Liver (tissue), 8 donors: ENCODE measurements at regions not wholly inside any gene's neighbourhood (a gene's known extent, or its start where the extent isn't known, plus 50 kb on each side); places are given as distances from the start of the nearest gene placed in this dataset.

Experiments
- DNase-seq: peaks from one replicate; pipeline ENCODE4 v3.0.0-alpha.2; 2017; ENCODE audit warnings: low spot score
- H3K27ac ChIP-seq, 2 donors: one replicate each; pipeline ENCODE4 v1.7.0; 2013; ENCODE audit warnings: inconsistent platforms in 2 of 2, low read length in 2 of 2, control low read depth in 1 of 2, low read depth in 1 of 2, mild to moderate bottlenecking in 1 of 2
- H3K27me3 ChIP-seq, 4 donors: one replicate each; pipeline versions ENCODE4 v1.6.1 to v1.7.0; 2013; ENCODE audit warnings: low read length in 3 of 4, inconsistent platforms in 1 of 4, mild to moderate bottlenecking in 1 of 4, moderate library complexity in 1 of 4; ENCODE audit not compliant: control insufficient read depth in 4 of 4, insufficient read depth in 4 of 4
- H3K36me3 ChIP-seq, 4 donors: one replicate each; pipeline versions ENCODE4 v1.6.1 to v1.7.0; 2013; ENCODE audit warnings: low read length in 3 of 4, mild to moderate bottlenecking in 3 of 4, low read depth in 1 of 4, moderate library complexity in 1 of 4; ENCODE audit not compliant: control insufficient read depth in 4 of 4, insufficient read depth in 3 of 4
- H3K4me1 ChIP-seq, 4 donors: one replicate each; pipeline versions ENCODE4 v1.6.1 to v1.7.0; 2013; ENCODE audit warnings: low read length in 3 of 4, mild to moderate bottlenecking in 3 of 4, moderate library complexity in 1 of 4; ENCODE audit not compliant: control insufficient read depth in 4 of 4, insufficient read depth in 4 of 4
- H3K4me3 ChIP-seq, 3 donors: one replicate each; pipeline versions ENCODE4 v1.6.1 to v1.7.0; 2013; ENCODE audit warnings: low read length in 3 of 3, control low read depth in 1 of 3, low read depth in 1 of 3, mild to moderate bottlenecking in 1 of 3
- H3K9ac ChIP-seq, 2 donors: one replicate each; pipeline ENCODE4 v1.7.0; 2013; ENCODE audit warnings: low read length in 2 of 2, mild to moderate bottlenecking in 2 of 2, moderate library complexity in 2 of 2, control low read depth in 1 of 2, low read depth in 1 of 2
- H3K9me3 ChIP-seq, 4 donors: one replicate each; pipeline versions ENCODE4 v1.6.1 to v1.7.0; 2013; ENCODE audit warnings: low read length in 3 of 4; ENCODE audit not compliant: control insufficient read depth in 4 of 4
- EGR1 ChIP-seq, 2 donors: IDR thresholded peaks; 2 replicates each; pipeline ENCODE4 v1.6.1; 2016 to 2018; ENCODE audit warnings: antibody characterized with exemption in 2 of 2, low read depth in 2 of 2
- FOXA1 ChIP-seq: IDR thresholded peaks from 2 replicates; pipeline ENCODE4 v1.6.1; 2016; ENCODE audit warnings: antibody characterized with exemption
- FOXA2 ChIP-seq: IDR thresholded peaks from 2 replicates; pipeline ENCODE4 v1.6.1; 2016; ENCODE audit warnings: antibody characterized with exemption
- JUND ChIP-seq, 2 donors: IDR thresholded peaks; 2 replicates each; pipeline ENCODE4 v1.6.1; 2016; ENCODE audit warnings: antibody characterized with exemption in 2 of 2
- TAF1 ChIP-seq: conservative IDR thresholded peaks from 2 replicates; pipeline ENCODE4 v1.6.1; 2016; ENCODE audit warnings: antibody characterized with exemption, mild to moderate bottlenecking
- YY1 ChIP-seq: IDR thresholded peaks from 2 replicates; pipeline ENCODE4 v1.6.1; 2016; ENCODE audit warnings: antibody characterized with exemption, mild to moderate bottlenecking
- WGBS: extraction: QIAGEN DNeasy Blood & Tissue Kit; methylation state at CpG from one replicate; pipeline ENCODE4 v1.1.7; 2013; 5-methylcytosine and 5-hydroxymethylcytosine counted together
- TF ChIP-seq, protein P1 (sequence below): IDR thresholded peaks from 2 replicates; pipeline ENCODE4 v1.6.1; 2016; ENCODE audit warnings: antibody characterized with exemption
- TF ChIP-seq, protein P2 (sequence below): IDR thresholded peaks from 2 replicates; pipeline ENCODE4 v1.6.1; 2016; ENCODE audit warnings: antibody characterized with exemption
- TF ChIP-seq, protein P3 (sequence below): IDR thresholded peaks from 2 replicates; pipeline ENCODE4 v1.6.1; 2016; ENCODE audit warnings: antibody characterized with exemption
- TF ChIP-seq, protein P4 (sequence below): fragments of 150-350 bp; IDR thresholded peaks from 2 replicates; pipeline ENCODE4 v1.5.1; 2017; ENCODE audit warnings: improper control_type of control experiment, low read depth, low read length; ENCODE audit not compliant: missing input control
- TF ChIP-seq, protein P5 (sequence below): IDR thresholded peaks from 2 replicates; pipeline ENCODE4 v1.6.1; 2016; ENCODE audit warnings: antibody characterized with exemption, mild to moderate bottlenecking
- donor health status: healthy.
- donor health status: healthy.
- donor health status: healthy.
- donor health status: healthy.
- donor health status: healthy.

DNA sequence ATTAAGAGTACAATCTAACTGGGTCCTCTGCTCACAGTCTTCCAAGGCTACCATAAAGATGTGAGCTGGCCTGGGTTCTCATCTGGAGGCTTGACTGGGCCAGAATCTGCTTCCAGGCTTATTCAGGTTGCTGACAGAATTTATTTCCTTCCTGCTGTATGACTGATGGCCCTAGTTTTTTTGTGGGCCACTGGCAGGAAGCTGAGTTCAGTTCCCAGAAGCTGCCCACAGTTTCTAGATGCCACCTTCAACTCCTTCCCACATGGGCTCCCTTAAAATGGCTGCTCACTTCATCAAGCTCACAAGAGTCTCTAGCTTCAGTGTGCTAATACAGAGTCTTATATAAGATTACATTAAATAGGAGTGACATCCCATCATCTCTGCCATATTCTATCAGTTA, 121.7 kb upstream of the CAND1 start:
- TF ChIP-seq FOXA1 = no peak
- TF ChIP-seq FOXA2 = no peak
- TF ChIP-seq JUND (IDR thresholded peaks at IDR 0.05) = no peak
- Histone ChIP-seq H3K4me1 (no peaks in the 10 kb centered on the region), H3K9ac (no peak overlapping the region), H3K9me3 (no peaks in the 10 kb centered on the region), H3K36me3 (no peaks in the 10 kb centered on the region), H3K4me3 (no peak overlapping the region), H3K27me3 (no peaks in the 10 kb centered on the region), H3K27ac (no peak overlapping the region)
- no peak for DNase-seq

DNA sequence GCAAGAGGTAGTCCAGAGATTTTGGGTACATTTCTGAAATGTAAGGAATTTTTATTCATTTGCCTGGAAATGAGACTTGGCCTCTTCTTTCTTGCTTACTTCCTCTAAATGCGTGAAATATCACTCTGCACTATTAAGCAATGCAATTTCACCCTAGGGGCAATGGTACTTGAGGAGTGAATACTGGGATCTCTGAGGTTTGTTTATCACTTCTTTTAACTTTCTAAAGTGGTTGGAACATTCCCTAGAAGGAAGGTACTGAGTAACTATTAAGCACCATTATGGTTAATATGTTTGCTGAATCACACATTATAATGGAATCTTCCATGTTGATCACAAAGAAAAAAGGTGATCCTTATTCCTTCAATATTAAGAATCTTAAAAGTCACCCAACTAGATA, 120.9 kb upstream of the CAND1 start:
- no peak for DNase-seq
- no peaks in the 10 kb centered on the region for H3K4me1 ChIP-seq
- H3K4me3 ChIP-seq = no peak overlapping the region
- no peak for TF ChIP-seq FOXA1
- TF ChIP-seq, protein P1, sequence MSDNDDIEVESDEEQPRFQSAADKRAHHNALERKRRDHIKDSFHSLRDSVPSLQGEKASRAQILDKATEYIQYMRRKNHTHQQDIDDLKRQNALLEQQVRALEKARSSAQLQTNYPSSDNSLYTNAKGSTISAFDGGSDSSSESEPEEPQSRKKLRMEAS = no peak
- no peak for TF ChIP-seq TAF1
- TF ChIP-seq, protein P2, sequence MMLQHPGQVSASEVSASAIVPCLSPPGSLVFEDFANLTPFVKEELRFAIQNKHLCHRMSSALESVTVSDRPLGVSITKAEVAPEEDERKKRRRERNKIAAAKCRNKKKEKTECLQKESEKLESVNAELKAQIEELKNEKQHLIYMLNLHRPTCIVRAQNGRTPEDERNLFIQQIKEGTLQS = no peak
- no peak for TF ChIP-seq YY1
- TF ChIP-seq EGR1 (IDR thresholded peaks at IDR 0.05; ENCODE audit: low read depth in 2 of 2) = no peak
- TF ChIP-seq, protein P3, sequence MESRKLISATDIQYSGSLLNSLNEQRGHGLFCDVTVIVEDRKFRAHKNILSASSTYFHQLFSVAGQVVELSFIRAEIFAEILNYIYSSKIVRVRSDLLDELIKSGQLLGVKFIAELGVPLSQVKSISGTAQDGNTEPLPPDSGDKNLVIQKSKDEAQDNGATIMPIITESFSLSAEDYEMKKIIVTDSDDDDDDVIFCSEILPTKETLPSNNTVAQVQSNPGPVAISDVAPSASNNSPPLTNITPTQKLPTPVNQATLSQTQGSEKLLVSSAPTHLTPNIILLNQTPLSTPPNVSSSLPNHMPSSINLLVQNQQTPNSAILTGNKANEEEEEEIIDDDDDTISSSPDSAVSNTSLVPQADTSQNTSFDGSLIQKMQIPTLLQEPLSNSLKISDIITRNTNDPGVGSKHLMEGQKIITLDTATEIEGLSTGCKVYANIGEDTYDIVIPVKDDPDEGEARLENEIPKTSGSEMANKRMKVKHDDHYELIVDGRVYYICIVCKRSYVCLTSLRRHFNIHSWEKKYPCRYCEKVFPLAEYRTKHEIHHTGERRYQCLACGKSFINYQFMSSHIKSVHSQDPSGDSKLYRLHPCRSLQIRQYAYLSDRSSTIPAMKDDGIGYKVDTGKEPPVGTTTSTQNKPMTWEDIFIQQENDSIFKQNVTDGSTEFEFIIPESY = no peak
- TF ChIP-seq, protein P4, sequence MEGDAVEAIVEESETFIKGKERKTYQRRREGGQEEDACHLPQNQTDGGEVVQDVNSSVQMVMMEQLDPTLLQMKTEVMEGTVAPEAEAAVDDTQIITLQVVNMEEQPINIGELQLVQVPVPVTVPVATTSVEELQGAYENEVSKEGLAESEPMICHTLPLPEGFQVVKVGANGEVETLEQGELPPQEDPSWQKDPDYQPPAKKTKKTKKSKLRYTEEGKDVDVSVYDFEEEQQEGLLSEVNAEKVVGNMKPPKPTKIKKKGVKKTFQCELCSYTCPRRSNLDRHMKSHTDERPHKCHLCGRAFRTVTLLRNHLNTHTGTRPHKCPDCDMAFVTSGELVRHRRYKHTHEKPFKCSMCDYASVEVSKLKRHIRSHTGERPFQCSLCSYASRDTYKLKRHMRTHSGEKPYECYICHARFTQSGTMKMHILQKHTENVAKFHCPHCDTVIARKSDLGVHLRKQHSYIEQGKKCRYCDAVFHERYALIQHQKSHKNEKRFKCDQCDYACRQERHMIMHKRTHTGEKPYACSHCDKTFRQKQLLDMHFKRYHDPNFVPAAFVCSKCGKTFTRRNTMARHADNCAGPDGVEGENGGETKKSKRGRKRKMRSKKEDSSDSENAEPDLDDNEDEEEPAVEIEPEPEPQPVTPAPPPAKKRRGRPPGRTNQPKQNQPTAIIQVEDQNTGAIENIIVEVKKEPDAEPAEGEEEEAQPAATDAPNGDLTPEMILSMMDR = no peak
- TF ChIP-seq, protein P5, sequence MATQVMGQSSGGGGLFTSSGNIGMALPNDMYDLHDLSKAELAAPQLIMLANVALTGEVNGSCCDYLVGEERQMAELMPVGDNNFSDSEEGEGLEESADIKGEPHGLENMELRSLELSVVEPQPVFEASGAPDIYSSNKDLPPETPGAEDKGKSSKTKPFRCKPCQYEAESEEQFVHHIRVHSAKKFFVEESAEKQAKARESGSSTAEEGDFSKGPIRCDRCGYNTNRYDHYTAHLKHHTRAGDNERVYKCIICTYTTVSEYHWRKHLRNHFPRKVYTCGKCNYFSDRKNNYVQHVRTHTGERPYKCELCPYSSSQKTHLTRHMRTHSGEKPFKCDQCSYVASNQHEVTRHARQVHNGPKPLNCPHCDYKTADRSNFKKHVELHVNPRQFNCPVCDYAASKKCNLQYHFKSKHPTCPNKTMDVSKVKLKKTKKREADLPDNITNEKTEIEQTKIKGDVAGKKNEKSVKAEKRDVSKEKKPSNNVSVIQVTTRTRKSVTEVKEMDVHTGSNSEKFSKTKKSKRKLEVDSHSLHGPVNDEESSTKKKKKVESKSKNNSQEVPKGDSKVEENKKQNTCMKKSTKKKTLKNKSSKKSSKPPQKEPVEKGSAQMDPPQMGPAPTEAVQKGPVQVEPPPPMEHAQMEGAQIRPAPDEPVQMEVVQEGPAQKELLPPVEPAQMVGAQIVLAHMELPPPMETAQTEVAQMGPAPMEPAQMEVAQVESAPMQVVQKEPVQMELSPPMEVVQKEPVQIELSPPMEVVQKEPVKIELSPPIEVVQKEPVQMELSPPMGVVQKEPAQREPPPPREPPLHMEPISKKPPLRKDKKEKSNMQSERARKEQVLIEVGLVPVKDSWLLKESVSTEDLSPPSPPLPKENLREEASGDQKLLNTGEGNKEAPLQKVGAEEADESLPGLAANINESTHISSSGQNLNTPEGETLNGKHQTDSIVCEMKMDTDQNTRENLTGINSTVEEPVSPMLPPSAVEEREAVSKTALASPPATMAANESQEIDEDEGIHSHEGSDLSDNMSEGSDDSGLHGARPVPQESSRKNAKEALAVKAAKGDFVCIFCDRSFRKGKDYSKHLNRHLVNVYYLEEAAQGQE = no peak
- no peak overlapping the region for H3K27ac ChIP-seq
- H3K9ac ChIP-seq = no peak overlapping the region
- H3K27me3 ChIP-seq = no peaks in the 10 kb centered on the region
- no peaks in the 10 kb centered on the region for H3K36me3 ChIP-seq
- 91% methylated on average over 1 of the region's 1 CpG for WGBS
- H3K9me3 ChIP-seq = no peaks in the 10 kb centered on the region
